ENCODE measurements at regions not wholly inside any gene's neighbourhood (a gene's known extent, or its start where the extent isn't known, plus 50 kb on each side); places are given as distances from the start of the nearest gene placed in this dataset.
A peak's percentile ranks its signal among the peaks of the same experiment; 100 is the strongest.

DNA sequence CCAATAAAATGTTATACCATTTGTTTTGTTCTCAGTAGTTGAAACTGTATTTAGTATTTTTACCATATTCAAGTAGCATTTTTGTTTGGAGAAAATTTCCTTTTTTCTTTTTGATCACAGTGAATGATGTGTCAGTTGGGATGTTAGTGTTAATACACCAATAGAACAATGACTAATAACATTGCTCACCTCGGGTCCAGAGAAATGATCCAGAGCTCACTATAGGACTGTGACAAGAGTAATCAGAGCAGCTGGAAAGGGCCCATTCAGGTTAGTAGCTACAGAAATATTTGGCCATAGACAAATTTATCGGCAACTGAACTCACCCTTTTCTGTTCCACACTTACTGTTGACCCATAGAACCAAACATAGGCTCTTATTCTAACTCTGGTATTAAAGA is 989.2 kb downstream of the TLE4 start:
- Histone ChIP-seq H3K4me1 (replicated peaks; ENCODE audit: insufficient read depth) (0 out of 2 replicates have a peak, but pooled peaks cover 10% of the 10 kb centered on the region), H3K27me3 (ENCODE audit: insufficient read depth, low read depth) (no peaks in the 10 kb centered on the region), H3K79me2 (ENCODE audit: low read depth) (no peaks in the 10 kb centered on the region), H3F3A (ENCODE audit: insufficient read depth, low read depth) (no peaks in the 10 kb centered on the region), H2AFZ (peak overlapping the region; percentile 48; the same call in 1 of the 2 replicates), H3K9me2 (ENCODE audit: insufficient read depth) (no peaks in the 10 kb centered on the region; the same call in none of the 2 replicates), H3K27ac (no peak overlapping the region), H3K36me3 (ENCODE audit: low read depth) (no peaks in the 10 kb centered on the region), H3K4me3 (no peak overlapping the region), H3K4me2 (no peak overlapping the region), H3K9me3 (ENCODE audit: insufficient read depth, low read depth) (no peaks in the 10 kb centered on the region), H4K20me1 (ENCODE audit: insufficient read depth) (no peaks in the 10 kb centered on the region)
- POLR2A ChIA-PET (ENCODE audit: unreplicated experiment): interaction anchor here (0.7 kb wide), 1 partner anchor 126 kb away, joined by 5 read pairs; no protein-coding TSS in a partner anchor
- TF ChIP-seq EZH2 (IDR thresholded peaks at IDR 0.05; ENCODE audit: low read depth) (no peak), CTCF (conservative IDR thresholded peaks at IDR 0.05) (no peak)
- no TSS peak for BruUV-seq (replicated peaks)
- CTCF ChIA-PET: no interaction called here
- no peak for DNase-seq
- intact Hi-C loops (cut with micrococcal nuclease; ENCODE audit: unreplicated experiment): no loop called here

GRCh38 chr9:80557256-80557655 is 985.5 kb downstream of the TLE4 start:
- Histone ChIP-seq H3K9me3 (ENCODE audit: insufficient read depth, low read depth) (no peaks in the 10 kb centered on the region), H3K9me2 (ENCODE audit: insufficient read depth) (no peaks in the 10 kb centered on the region; the same call in none of the 2 replicates), H3K4me2 (no peak overlapping the region), H3K4me1 (replicated peaks; ENCODE audit: insufficient read depth) (0 out of 2 replicates have a peak, but pooled peaks cover 10% of the 10 kb centered on the region), H3F3A (ENCODE audit: insufficient read depth, low read depth) (no peaks in the 10 kb centered on the region), H4K20me1 (ENCODE audit: insufficient read depth) (no peaks in the 10 kb centered on the region), H3K36me3 (ENCODE audit: low read depth) (no peaks in the 10 kb centered on the region), H3K27ac (no peak overlapping the region), H3K4me3 (no peak overlapping the region), H3K27me3 (ENCODE audit: insufficient read depth, low read depth) (no peaks in the 10 kb centered on the region), H3K79me2 (ENCODE audit: low read depth) (no peaks in the 10 kb centered on the region), H2AFZ (no peak overlapping the region)
- BruUV-seq (replicated peaks): no TSS peak
- no peak for DNase-seq
- CTCF ChIA-PET: no interaction called here
- TF ChIP-seq EZH2 (IDR thresholded peaks at IDR 0.05; ENCODE audit: low read depth) (no peak), CTCF (conservative IDR thresholded peaks at IDR 0.05) (no peak)
- POLR2A ChIA-PET (ENCODE audit: unreplicated experiment): no interaction called here
- intact Hi-C loops (cut with micrococcal nuclease; ENCODE audit: unreplicated experiment): no loop called here

DNA sequence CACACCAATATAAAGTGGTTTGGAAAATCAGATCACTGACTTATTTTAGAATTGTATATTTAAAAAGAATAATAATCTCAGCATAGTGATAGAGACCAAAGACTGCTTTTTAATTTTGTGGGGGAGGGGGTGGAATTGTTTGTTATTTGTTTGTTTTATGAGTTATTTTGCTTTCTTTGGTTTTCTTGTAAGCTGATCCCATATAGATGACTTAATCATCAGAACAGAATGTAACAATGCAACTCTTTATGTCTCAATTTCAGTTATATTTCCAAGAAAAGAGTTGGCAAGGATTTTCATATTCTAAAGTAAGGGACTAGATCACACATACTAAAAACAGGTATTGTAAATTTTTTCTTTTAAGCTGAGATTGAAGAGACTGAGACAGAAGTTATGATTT is 984.9 kb downstream of the TLE4 start:
- H3F3A ChIP-seq (ENCODE audit: insufficient read depth, low read depth): no peaks in the 10 kb centered on the region
- no peak overlapping the region for H2AFZ ChIP-seq
- CTCF ChIA-PET: no interaction called here
- 0 out of 2 replicates have a peak, but pooled peaks cover 10% of the 10 kb centered on the region for H3K4me1 ChIP-seq (replicated peaks; ENCODE audit: insufficient read depth)
- no peak overlapping the region for H3K4me2 ChIP-seq
- TF ChIP-seq EZH2 (IDR thresholded peaks at IDR 0.05; ENCODE audit: low read depth) (no peak), CTCF (conservative IDR thresholded peaks at IDR 0.05) (no peak)
- H3K79me2 ChIP-seq (ENCODE audit: low read depth): no peaks in the 10 kb centered on the region
- H3K4me3 ChIP-seq: no peak overlapping the region
- H3K27ac ChIP-seq: no peak overlapping the region
- intact Hi-C loops (cut with micrococcal nuclease; ENCODE audit: unreplicated experiment): no loop called here
- POLR2A ChIA-PET (ENCODE audit: unreplicated experiment): no interaction called here
- no peak for DNase-seq
- no peaks in the 10 kb centered on the region for H3K9me3 ChIP-seq (ENCODE audit: insufficient read depth, low read depth)
- no peaks in the 10 kb centered on the region for H3K27me3 ChIP-seq (ENCODE audit: insufficient read depth, low read depth)
- BruUV-seq (replicated peaks): no TSS peak
- no peaks in the 10 kb centered on the region; the same call in none of the 2 replicates for H3K9me2 ChIP-seq (ENCODE audit: insufficient read depth)
- H3K36me3 ChIP-seq (ENCODE audit: low read depth): no peaks in the 10 kb centered on the region
- H4K20me1 ChIP-seq (ENCODE audit: insufficient read depth): no peaks in the 10 kb centered on the region
